ENCODE measurements at regions not wholly inside any gene's neighbourhood (a gene's known extent, or its start where the extent isn't known, plus 50 kb on each side); places are given as distances from the start of the nearest gene placed in this dataset.
"Not testable (repeated sequence)": the region's sequence is repeated elsewhere in the genome, so short reads cannot be mapped to it uniquely, and the experiment has no call there.

- no peak overlapping the region for H3K27ac ChIP-seq (ENCODE audit: insufficient read depth, low read depth, low read length, poor library complexity, severe bottlenecking)
- H3K36me3 ChIP-seq (ENCODE audit: control insufficient read depth, insufficient read depth, low read length) = no peaks in the 10 kb centered on the region
- no peaks in the 10 kb centered on the region for H3K4me1 ChIP-seq (ENCODE audit: control insufficient read depth, insufficient read depth, low read length)
- no peaks in the 10 kb centered on the region for H3K9me3 ChIP-seq (ENCODE audit: control insufficient read depth, low read length)
- no peak overlapping the region for H3K4me3 ChIP-seq (ENCODE audit: insufficient read depth, low read depth, low read length)
- WGBS, 2 experiments = 41 to 54% methylated on average over 4 of the region's 4 CpGs
- H3K27me3 ChIP-seq (ENCODE audit: control insufficient read depth, insufficient read depth, low read length, poor library complexity, severe bottlenecking) = no peaks in the 10 kb centered on the region
These were observed 223.6 kb upstream of the GAP43 start for GRCh38 chr3:115399750-115400149.

- 95 to 96% methylated on average over 2 of the region's 2 CpGs for WGBS, 2 experiments
- H3K36me3 ChIP-seq (ENCODE audit: control insufficient read depth, insufficient read depth, low read length) = no peaks in the 10 kb centered on the region
- no peaks in the 10 kb centered on the region for H3K27me3 ChIP-seq (ENCODE audit: control insufficient read depth, insufficient read depth, low read length, poor library complexity, severe bottlenecking)
- no peak overlapping the region for H3K27ac ChIP-seq (ENCODE audit: insufficient read depth, low read depth, low read length, poor library complexity, severe bottlenecking)
- no peak overlapping the region for H3K4me3 ChIP-seq (ENCODE audit: insufficient read depth, low read depth, low read length)
- no peaks in the 10 kb centered on the region for H3K9me3 ChIP-seq (ENCODE audit: control insufficient read depth, low read length)
- H3K4me1 ChIP-seq (ENCODE audit: control insufficient read depth, insufficient read depth, low read length) = peaks cover 9% of the 10 kb centered on the region
These were observed 222.0 kb upstream of the GAP43 start for GRCh38 chr3:115401298-115401697.

- WGBS, 2 experiments = 100% methylated on average over 1 of the region's 1 CpG
These were observed 221.3 kb upstream of the GAP43 start for GRCh38 chr3:115401851-115402501.

GRCh38 chr3:115402651-115403050, 220.7 kb upstream of the GAP43 start:
- no peak overlapping the region for H3K27ac ChIP-seq (ENCODE audit: insufficient read depth, low read depth, low read length, poor library complexity, severe bottlenecking)
- H3K4me1 ChIP-seq (ENCODE audit: control insufficient read depth, insufficient read depth, low read length) = peaks cover 9% of the 10 kb centered on the region
- no peaks in the 10 kb centered on the region for H3K27me3 ChIP-seq (ENCODE audit: control insufficient read depth, insufficient read depth, low read length, poor library complexity, severe bottlenecking)

More at GRCh38 chr3:115401851-115402501, 221.3 kb upstream of the GAP43 start:
- Histone ChIP-seq H3K9me3 (ENCODE audit: control insufficient read depth, low read length) (no peaks in the 10 kb centered on the region), H3K27me3 (ENCODE audit: control insufficient read depth, insufficient read depth, low read length, poor library complexity, severe bottlenecking) (no peaks in the 10 kb centered on the region), H3K27ac (ENCODE audit: insufficient read depth, low read depth, low read length, poor library complexity, severe bottlenecking) (no peak overlapping the region), H3K4me3 (ENCODE audit: insufficient read depth, low read depth, low read length) (no peak overlapping the region), H3K36me3 (ENCODE audit: control insufficient read depth, insufficient read depth, low read length) (no peaks in the 10 kb centered on the region), H3K4me1 (ENCODE audit: control insufficient read depth, insufficient read depth, low read length) (peaks cover 9% of the 10 kb centered on the region)

GRCh38 chr3:115403786-115404185, 219.5 kb upstream of the GAP43 start:
- Histone ChIP-seq H3K27ac (ENCODE audit: insufficient read depth, low read depth, low read length, poor library complexity, severe bottlenecking) (no peak overlapping the region), H3K4me3 (ENCODE audit: insufficient read depth, low read depth, low read length) (no peak overlapping the region), H3K36me3 (ENCODE audit: control insufficient read depth, insufficient read depth, low read length) (no peaks in the 10 kb centered on the region), H3K27me3 (ENCODE audit: control insufficient read depth, insufficient read depth, low read length, poor library complexity, severe bottlenecking) (no peaks in the 10 kb centered on the region), H3K9me3 (ENCODE audit: control insufficient read depth, low read length) (no peaks in the 10 kb centered on the region), H3K4me1 (ENCODE audit: control insufficient read depth, insufficient read depth, low read length) (peaks cover 9% of the 10 kb centered on the region)
- 76 to 86% methylated on average over 2 of the region's 2 CpGs for WGBS, 2 experiments

More at GRCh38 chr3:115402651-115403050, 220.7 kb upstream of the GAP43 start:
- Histone ChIP-seq H3K36me3 (ENCODE audit: control insufficient read depth, insufficient read depth, low read length) (no peaks in the 10 kb centered on the region), H3K4me3 (ENCODE audit: insufficient read depth, low read depth, low read length) (no peak overlapping the region), H3K9me3 (ENCODE audit: control insufficient read depth, low read length) (no peaks in the 10 kb centered on the region)

GRCh38 chr3:115409596-115409995, 213.7 kb upstream of the GAP43 start:
- 93 to 100% methylated on average over 5 of the region's 5 CpGs for WGBS, 2 experiments
- no peak overlapping the region for H3K27ac ChIP-seq (ENCODE audit: insufficient read depth, low read depth, low read length, poor library complexity, severe bottlenecking)
- H3K4me1 ChIP-seq (ENCODE audit: control insufficient read depth, insufficient read depth, low read length) = peaks cover 9% of the 10 kb centered on the region
- no peaks in the 10 kb centered on the region for H3K27me3 ChIP-seq (ENCODE audit: control insufficient read depth, insufficient read depth, low read length, poor library complexity, severe bottlenecking)
- no peaks in the 10 kb centered on the region for H3K9me3 ChIP-seq (ENCODE audit: control insufficient read depth, low read length)
- no peaks in the 10 kb centered on the region for H3K36me3 ChIP-seq (ENCODE audit: control insufficient read depth, insufficient read depth, low read length)
- no peak overlapping the region for H3K4me3 ChIP-seq (ENCODE audit: insufficient read depth, low read depth, low read length)

GRCh38 chr3:115414610-115415009, 208.7 kb upstream of the GAP43 start:
- H3K4me3 ChIP-seq (ENCODE audit: insufficient read depth, low read depth, low read length); H3K9me3 ChIP-seq (ENCODE audit: control insufficient read depth, low read length); H3K4me1 ChIP-seq (ENCODE audit: control insufficient read depth, insufficient read depth, low read length); H3K27ac ChIP-seq (ENCODE audit: insufficient read depth, low read depth, low read length, poor library complexity, severe bottlenecking); H3K27me3 ChIP-seq (ENCODE audit: control insufficient read depth, insufficient read depth, low read length, poor library complexity, severe bottlenecking); H3K36me3 ChIP-seq (ENCODE audit: control insufficient read depth, insufficient read depth, low read length): not testable (repeated sequence)
- WGBS, 2 experiments = 95 to 97% methylated on average over 4 of the region's 4 CpGs

- 73 to 80% methylated on average over 3 of the region's 4 CpGs for WGBS, 2 experiments
- no peak overlapping the region for H3K4me3 ChIP-seq (ENCODE audit: insufficient read depth, low read depth, low read length)
- H3K27me3 ChIP-seq (ENCODE audit: control insufficient read depth, insufficient read depth, low read length, poor library complexity, severe bottlenecking) = no peaks in the 10 kb centered on the region
These were observed 207.9 kb upstream of the GAP43 start for GRCh38 chr3:115415246-115415996.

GRCh38 chr3:115418583-115418982, 204.7 kb upstream of the GAP43 start:
- H3K9me3 ChIP-seq (ENCODE audit: control insufficient read depth, low read length) = no peaks in the 10 kb centered on the region
- WGBS, 2 experiments = 47 to 61% methylated on average over 1 of the region's 1 CpG
- no peak overlapping the region for H3K4me3 ChIP-seq (ENCODE audit: insufficient read depth, low read depth, low read length)
- H3K4me1 ChIP-seq (ENCODE audit: control insufficient read depth, insufficient read depth, low read length) = no peaks in the 10 kb centered on the region
- H3K27me3 ChIP-seq (ENCODE audit: control insufficient read depth, insufficient read depth, low read length, poor library complexity, severe bottlenecking) = no peaks in the 10 kb centered on the region
- H3K36me3 ChIP-seq (ENCODE audit: control insufficient read depth, insufficient read depth, low read length) = no peaks in the 10 kb centered on the region
- no peak overlapping the region for H3K27ac ChIP-seq (ENCODE audit: insufficient read depth, low read depth, low read length, poor library complexity, severe bottlenecking)

More at GRCh38 chr3:115415246-115415996, 207.9 kb upstream of the GAP43 start:
- H3K27ac ChIP-seq (ENCODE audit: insufficient read depth, low read depth, low read length, poor library complexity, severe bottlenecking) = no peak overlapping the region
- no peaks in the 10 kb centered on the region for H3K4me1 ChIP-seq (ENCODE audit: control insufficient read depth, insufficient read depth, low read length)
- H3K36me3 ChIP-seq (ENCODE audit: control insufficient read depth, insufficient read depth, low read length) = no peaks in the 10 kb centered on the region
- no peaks in the 10 kb centered on the region for H3K9me3 ChIP-seq (ENCODE audit: control insufficient read depth, low read length)

GRCh38 chr3:115420086-115420485, 203.2 kb upstream of the GAP43 start:
- Histone ChIP-seq H3K36me3 (ENCODE audit: control insufficient read depth, insufficient read depth, low read length) (no peaks in the 10 kb centered on the region), H3K4me1 (ENCODE audit: control insufficient read depth, insufficient read depth, low read length) (no peaks in the 10 kb centered on the region), H3K27ac (ENCODE audit: insufficient read depth, low read depth, low read length, poor library complexity, severe bottlenecking) (no peak overlapping the region), H3K4me3 (ENCODE audit: insufficient read depth, low read depth, low read length) (no peak overlapping the region), H3K9me3 (ENCODE audit: control insufficient read depth, low read length) (no peaks in the 10 kb centered on the region), H3K27me3 (ENCODE audit: control insufficient read depth, insufficient read depth, low read length, poor library complexity, severe bottlenecking) (no peaks in the 10 kb centered on the region)
- 90 to 94% methylated on average over 1 of the region's 1 CpG for WGBS, 2 experiments
